Neural crest cell (in vitro differentiated cells): ENCODE measurements at regions not wholly inside any gene's neighbourhood (a gene's known extent, or its start where the extent isn't known, plus 50 kb on each side); places are given as distances from the start of the nearest gene placed in this dataset.

Experiments used
- DNase-seq: peaks from one replicate; pipeline ENCODE4 v3.0.0; 2021; ENCODE audit warnings: low read depth, mixed read lengths, low spot score
- H3K27ac Mint-ChIP-seq: one replicate; pipeline ENCODE4 v1.8.0; 2021; ENCODE audit warnings: mild to moderate bottlenecking, mixed read lengths; ENCODE audit not compliant: unreplicated experiment
- H3K27me3 Mint-ChIP-seq: 2 replicates; pipeline ENCODE4 v1.8.0; 2021; ENCODE audit warnings: low read depth, mild to moderate bottlenecking, mixed read lengths
- H3K36me3 Mint-ChIP-seq: 2 replicates; pipeline ENCODE4 v1.8.0; 2021; ENCODE audit warnings: low read depth, mild to moderate bottlenecking, mixed read lengths
- H3K4me1 Mint-ChIP-seq: 2 replicates; pipeline ENCODE4 v1.8.0; 2021; ENCODE audit warnings: mixed read lengths
- H3K4me3 Mint-ChIP-seq: one replicate; pipeline ENCODE4 v1.8.0; 2021; ENCODE audit warnings: mild to moderate bottlenecking, mixed read lengths
- H3K9me3 Mint-ChIP-seq: 2 replicates; pipeline ENCODE4 v1.8.0; 2021; ENCODE audit warnings: mixed read lengths
- TF ChIP-seq, protein P1 (sequence below): fragments of 200-600 bp; sonication (generic); conservative IDR thresholded peaks from 2 replicates; pipeline ENCODE4 v1.5.0; 2021; ENCODE audit warnings: antibody characterized with exemption, mild to moderate bottlenecking

DNA sequence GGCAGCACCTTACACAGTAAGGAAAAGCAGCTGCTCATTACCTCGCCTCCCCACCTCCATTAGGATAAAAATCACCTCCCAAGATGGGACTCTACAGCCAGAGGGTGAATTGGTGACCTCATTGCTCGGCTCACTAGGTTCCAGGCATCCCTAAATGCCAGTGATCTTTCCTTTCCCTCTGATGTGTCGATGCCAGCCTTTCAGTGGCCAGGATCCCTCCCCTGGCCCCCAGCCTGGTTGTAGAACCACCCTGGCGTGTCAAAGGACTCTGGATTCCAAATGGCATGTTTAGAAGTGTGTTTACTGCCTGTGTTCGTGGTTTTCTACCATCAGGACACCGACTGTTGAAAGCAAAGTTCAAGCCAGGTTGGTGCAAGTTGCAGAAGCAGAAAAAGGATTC is 72.1 kb upstream of the LYRM9 start:
- H3K9me3 Mint-ChIP-seq = no peaks in the 10 kb centered on the region
- H3K27me3 Mint-ChIP-seq = peaks cover 10% of the 10 kb centered on the region
- H3K4me1 Mint-ChIP-seq = peaks cover 5% of the 10 kb centered on the region
- DNase-seq = no peak
- H3K36me3 Mint-ChIP-seq = no peaks in the 10 kb centered on the region
- TF ChIP-seq, protein P1, sequence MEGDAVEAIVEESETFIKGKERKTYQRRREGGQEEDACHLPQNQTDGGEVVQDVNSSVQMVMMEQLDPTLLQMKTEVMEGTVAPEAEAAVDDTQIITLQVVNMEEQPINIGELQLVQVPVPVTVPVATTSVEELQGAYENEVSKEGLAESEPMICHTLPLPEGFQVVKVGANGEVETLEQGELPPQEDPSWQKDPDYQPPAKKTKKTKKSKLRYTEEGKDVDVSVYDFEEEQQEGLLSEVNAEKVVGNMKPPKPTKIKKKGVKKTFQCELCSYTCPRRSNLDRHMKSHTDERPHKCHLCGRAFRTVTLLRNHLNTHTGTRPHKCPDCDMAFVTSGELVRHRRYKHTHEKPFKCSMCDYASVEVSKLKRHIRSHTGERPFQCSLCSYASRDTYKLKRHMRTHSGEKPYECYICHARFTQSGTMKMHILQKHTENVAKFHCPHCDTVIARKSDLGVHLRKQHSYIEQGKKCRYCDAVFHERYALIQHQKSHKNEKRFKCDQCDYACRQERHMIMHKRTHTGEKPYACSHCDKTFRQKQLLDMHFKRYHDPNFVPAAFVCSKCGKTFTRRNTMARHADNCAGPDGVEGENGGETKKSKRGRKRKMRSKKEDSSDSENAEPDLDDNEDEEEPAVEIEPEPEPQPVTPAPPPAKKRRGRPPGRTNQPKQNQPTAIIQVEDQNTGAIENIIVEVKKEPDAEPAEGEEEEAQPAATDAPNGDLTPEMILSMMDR = no peak
- no peak overlapping the region for H3K4me3 Mint-ChIP-seq
- no peak overlapping the region for H3K27ac Mint-ChIP-seq

DNA sequence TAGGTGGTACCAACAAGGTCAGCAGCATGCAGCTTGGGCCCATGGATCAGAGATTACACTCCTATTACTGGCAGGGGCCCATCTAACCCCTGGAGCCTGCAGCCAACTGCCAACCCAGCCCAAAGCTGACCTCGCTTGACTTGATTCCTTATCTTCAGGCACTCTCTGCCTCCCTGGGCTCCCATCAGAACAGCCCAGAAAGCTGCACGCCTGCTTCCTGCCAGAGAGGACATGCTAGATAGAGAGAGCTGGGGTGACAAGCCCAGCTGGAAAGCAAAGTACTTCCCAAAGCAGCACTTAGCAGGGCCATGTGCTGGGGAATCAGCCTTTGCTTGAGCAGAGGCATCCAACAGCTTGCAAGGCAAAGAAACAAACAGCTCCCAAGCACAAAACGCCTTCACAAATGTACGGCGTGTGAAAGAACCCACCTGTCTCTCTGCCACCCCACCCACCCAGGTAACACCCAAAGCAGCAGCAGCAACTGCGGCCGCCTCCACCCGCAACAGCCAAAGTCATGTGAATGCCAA is 74.2 kb upstream of the NLK start:
- Mint-ChIP-seq H3K4me1 (peaks cover 5% of the 10 kb centered on the region), H3K4me3 (no peak overlapping the region), H3K9me3 (no peaks in the 10 kb centered on the region), H3K36me3 (no peaks in the 10 kb centered on the region), H3K27me3 (peaks cover 3% of the 10 kb centered on the region), H3K27ac (no peak overlapping the region)
- DNase-seq = no peak
- TF ChIP-seq, protein P1 = no peak

DNA sequence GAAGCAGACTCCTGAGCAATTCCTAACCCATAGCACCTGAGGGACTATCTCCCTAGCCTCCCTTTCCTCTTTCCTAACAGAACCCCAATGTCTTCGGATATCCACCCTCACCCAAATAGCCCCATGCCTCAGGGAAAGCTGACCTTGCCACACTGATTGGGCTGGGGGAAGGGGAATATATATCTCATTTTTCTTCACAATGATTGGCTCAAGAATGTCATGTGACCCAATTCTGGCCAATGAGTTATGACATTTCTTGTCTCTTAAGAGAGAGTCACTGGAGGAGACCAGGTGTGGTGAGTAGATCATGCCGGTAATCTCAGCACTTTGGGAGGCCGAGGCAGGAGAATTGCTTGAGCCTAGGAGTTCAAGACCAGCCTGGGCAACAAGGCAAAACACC is 71.9 kb upstream of the NLK start:
- H3K36me3 Mint-ChIP-seq = no peaks in the 10 kb centered on the region
- H3K27ac Mint-ChIP-seq = no peak overlapping the region
- no peak overlapping the region for H3K4me3 Mint-ChIP-seq

DNA sequence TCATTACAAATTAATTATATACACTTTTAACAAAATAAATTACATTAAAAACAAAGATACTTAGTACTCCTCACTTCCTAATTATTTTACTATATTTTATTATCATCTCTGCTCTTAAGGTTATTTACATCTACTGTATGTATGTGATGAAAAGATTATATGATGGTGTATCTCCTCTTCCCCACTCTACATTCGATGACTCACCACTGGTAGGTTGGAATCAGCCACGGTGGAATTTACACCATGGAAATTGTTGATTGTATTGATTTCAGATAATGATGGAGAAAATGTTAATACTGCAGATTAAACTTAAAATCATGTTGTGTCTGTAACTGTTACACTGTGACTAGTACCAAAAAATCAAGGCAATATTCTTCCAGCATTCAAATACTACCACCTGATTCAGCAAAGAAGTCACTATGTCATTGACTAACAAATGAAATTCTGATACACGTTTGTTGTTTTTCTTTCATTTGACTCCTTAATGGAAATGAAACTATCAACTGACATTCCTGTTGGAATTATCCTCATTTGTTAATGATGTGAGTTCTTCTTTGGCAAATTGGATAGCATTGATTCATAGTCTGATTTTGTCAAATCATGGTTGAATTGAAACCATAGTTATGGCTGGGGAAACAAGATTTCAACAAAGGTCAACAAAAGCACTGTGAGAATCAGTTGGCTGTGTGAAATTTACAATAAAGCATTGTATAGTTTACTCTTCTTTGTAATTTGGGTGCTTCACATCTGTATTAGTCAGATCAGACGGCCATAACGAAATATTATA is 69.0 kb upstream of the NLK start:
- Mint-ChIP-seq H3K36me3 (no peaks in the 10 kb centered on the region), H3K27ac (no peak overlapping the region), H3K4me3 (no peak overlapping the region), H3K4me1 (peaks cover 7% of the 10 kb centered on the region), H3K27me3 (peaks cover 3% of the 10 kb centered on the region), H3K9me3 (no peaks in the 10 kb centered on the region)
- no peak for DNase-seq
- TF ChIP-seq, protein P1 = no peak

More for the DNA sequence above, 71.9 kb upstream of the NLK start:
- no peak for DNase-seq
- peaks cover 5% of the 10 kb centered on the region for H3K4me1 Mint-ChIP-seq
- TF ChIP-seq, protein P1 = no peak
- H3K9me3 Mint-ChIP-seq = no peaks in the 10 kb centered on the region
- H3K27me3 Mint-ChIP-seq = peaks cover 3% of the 10 kb centered on the region

DNA sequence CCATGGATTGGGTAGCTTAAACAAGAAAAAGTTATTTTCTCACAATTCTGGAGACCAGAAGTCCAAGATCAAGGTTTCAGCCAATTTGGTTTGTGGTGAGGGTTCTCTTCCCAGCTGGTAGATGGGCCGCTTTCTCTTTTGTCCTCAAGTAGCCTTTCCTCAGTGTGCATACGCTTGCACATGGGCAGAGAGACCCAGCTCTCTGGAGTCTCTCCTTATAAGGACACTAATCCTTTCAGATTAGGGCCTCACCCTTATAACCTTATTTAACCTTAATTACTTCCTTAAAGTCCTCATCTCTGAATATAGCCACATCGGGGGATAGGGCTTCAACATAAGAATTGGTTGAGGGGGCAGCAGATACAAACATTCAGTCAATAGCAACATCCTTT is 68.4 kb upstream of the NLK start:
- Mint-ChIP-seq H3K36me3 (no peaks in the 10 kb centered on the region), H3K27ac (no peak overlapping the region), H3K4me1 (peaks cover 13% of the 10 kb centered on the region), H3K27me3 (peaks cover 3% of the 10 kb centered on the region), H3K4me3 (no peak overlapping the region), H3K9me3 (no peaks in the 10 kb centered on the region)
- TF ChIP-seq, protein P1 = no peak
- no peak for DNase-seq
